Esophagus muscularis mucosa (tissue), 4 donors: ENCODE measurements at regions not wholly inside any gene's neighbourhood (a gene's known extent, or its start where the extent isn't known, plus 50 kb on each side); places are given as distances from the start of the nearest gene placed in this dataset.

ENCODE experiments used
- EP300 ChIP-seq: sonication (generic); formaldehyde crosslinking; IDR thresholded peaks from one replicate; pipeline ENCODE4 v1.6.1; 2017; ENCODE audit warnings: antibody characterized with exemption
- POLR2A ChIP-seq: fragments of 450-650 bp; IDR thresholded peaks from one replicate; pipeline ENCODE4 v1.6.1; 2017; ENCODE audit warnings: antibody characterized with exemption, moderate library complexity, mild to moderate bottlenecking, low read depth
- POLR2AphosphoS5 ChIP-seq, 2 donors: sonication (generic); formaldehyde crosslinking; IDR thresholded peaks; one replicate each; pipeline ENCODE4 v1.6.1; 2017; ENCODE audit warnings: antibody characterized with exemption in 2 of 2
- TF ChIP-seq, protein P1 (sequence below), 3 experiments: fragments of 200-600 bp in 2 of 3; fragments of 450-650 bp in 1 of 3; sonication (generic) in 2 of 3; IDR thresholded peaks; one replicate each; pipeline ENCODE4 v1.5.1; 2017 to 2019; ENCODE audit warnings: antibody characterized with exemption in 3 of 3, mild to moderate bottlenecking in 2 of 3, moderate library complexity in 1 of 3

GRCh38 chr15:93617443-93617842, 528.4 kb upstream of the RGMA start:
- TF ChIP-seq, protein P1, sequence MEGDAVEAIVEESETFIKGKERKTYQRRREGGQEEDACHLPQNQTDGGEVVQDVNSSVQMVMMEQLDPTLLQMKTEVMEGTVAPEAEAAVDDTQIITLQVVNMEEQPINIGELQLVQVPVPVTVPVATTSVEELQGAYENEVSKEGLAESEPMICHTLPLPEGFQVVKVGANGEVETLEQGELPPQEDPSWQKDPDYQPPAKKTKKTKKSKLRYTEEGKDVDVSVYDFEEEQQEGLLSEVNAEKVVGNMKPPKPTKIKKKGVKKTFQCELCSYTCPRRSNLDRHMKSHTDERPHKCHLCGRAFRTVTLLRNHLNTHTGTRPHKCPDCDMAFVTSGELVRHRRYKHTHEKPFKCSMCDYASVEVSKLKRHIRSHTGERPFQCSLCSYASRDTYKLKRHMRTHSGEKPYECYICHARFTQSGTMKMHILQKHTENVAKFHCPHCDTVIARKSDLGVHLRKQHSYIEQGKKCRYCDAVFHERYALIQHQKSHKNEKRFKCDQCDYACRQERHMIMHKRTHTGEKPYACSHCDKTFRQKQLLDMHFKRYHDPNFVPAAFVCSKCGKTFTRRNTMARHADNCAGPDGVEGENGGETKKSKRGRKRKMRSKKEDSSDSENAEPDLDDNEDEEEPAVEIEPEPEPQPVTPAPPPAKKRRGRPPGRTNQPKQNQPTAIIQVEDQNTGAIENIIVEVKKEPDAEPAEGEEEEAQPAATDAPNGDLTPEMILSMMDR (IDR thresholded peaks at IDR 0.05): no peak
- no peak for TF ChIP-seq POLR2A
- no peak for TF ChIP-seq EP300
- no peak for TF ChIP-seq POLR2AphosphoS5 (IDR thresholded peaks at IDR 0.05)
